ENCODE measurements at regions not wholly inside any gene's neighbourhood (a gene's known extent, or its start where the extent isn't known, plus 50 kb on each side); places are given as distances from the start of the nearest gene placed in this dataset.

GRCh38 chr15:59839906-59840305 lies 150.8 kb upstream of the BNIP2 start:
- no peak for TF ChIP-seq CTCF (IDR thresholded peaks at IDR 0.05)
- TF ChIP-seq EZH2 (IDR thresholded peaks at IDR 0.05; ENCODE audit: borderline replicate concordance, insufficient read depth, low read depth, low read length, poor library complexity, severe bottlenecking), result no peak
